Dedifferentiated amniotic fluid mesenchymal stem cell (primary cell): ENCODE measurements at regions not wholly inside any gene's neighbourhood (a gene's known extent, or its start where the extent isn't known, plus 50 kb on each side); places are given as distances from the start of the nearest gene placed in this dataset.

Experiments used
- DNase-seq: peaks from one replicate; pipeline ENCODE4 v3.0.0-alpha.2; 2016; ENCODE audit errors: extremely low spot score

DNA sequence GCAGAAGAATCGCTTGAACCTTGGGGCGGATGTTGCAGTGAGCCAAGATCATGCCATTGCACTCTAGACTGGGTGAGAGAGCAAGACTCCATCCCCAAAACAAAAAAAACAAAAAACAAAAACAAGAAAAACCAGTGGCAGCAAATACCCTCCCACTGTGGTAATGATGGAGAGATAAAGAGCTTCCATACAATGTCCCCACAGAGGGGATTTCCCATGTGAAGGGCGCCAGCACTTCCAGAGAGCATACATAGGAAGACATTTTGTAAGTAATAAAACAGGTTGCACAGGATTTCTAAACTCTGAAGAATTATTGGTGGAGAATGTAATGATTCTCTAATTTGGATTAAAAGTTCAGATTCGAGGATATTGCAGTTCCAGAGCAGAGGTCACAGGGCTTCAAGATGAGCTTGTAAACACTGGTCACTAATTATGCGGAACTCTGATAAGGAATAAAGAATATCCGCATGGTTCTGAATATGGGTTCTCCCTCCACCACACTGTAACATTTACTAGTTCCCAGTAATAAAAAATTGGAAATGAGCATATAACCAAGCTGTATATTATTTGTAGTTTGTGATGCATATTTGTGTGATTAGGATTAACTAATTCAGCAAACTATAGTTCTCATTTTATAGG, 290.1 kb upstream of the SLC10A2 start:
- DNase-seq, result no peak

DNA sequence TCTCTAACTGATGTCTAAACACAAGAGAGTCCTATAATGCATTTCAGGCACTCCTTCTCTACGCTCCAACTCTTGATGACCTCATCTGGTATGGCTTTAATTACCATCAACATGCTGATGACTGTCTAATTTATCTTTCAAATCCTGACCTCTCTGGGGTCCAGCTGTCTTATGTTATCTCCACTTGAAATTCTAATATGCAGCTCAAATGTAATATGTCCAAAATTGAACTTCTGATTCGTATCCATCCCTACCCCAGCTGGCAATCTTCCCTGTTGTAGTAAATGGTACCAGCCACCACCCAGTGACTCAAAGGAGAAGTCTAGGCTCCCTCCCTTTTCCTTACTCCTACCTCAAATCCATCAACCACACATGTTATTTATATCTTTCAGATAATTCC, 288.0 kb upstream of the SLC10A2 start:
- no peak for DNase-seq

DNA sequence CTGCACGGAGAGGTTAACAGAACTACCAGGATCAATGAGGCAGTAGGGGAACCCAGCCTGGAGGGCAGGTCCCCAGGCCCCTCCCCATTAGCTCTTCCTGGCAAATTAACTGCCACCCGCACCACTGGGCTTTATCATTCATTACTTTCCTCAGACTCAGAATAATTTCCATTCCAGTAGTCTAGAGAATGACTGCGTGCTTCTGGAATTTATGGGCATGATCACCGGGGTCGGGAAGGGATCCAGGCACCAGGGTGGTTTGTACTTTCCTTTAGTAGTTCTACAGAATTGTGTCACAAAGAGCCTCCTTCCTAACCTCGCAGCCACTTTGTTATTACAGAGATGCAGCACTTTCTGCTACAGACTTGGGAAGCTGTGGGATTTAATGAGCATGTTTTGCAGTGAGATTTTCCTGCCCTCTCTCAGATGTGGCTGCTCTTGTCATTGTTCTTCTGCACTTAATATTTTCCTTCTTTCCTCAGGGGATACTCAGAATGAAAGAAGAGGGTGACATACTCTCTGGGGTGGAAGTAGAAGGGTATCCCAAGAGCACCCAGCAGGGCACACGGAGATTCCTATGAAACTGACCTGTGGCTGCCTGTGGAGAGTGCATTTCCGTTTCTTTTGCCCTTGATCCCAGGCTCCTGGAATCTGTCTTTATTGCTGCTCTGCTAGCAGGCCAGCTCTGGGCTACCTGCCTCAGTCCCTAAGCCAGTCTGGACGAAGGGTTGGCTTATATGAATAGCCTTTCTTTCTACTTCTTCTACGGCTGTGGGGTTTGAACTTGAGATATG, 285.0 kb upstream of the SLC10A2 start:
- no peak for DNase-seq

DNA sequence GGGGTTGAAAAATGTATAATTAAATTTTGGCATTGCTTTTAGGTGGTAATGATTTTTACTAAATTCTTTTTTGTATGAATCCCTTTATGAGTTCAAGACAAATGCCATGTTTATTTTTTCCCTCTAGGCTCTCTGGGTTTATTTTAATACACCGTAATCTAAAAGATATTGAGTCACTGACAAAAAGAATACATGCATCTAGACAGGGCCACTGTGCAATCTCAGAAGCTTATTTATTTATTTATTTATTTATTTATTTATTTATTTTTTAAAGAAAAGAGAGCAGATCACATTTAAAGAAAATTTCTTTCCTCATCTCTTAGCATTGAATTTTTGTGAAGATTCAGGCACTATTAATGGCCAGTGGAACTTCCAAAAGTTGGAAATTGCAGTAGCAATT, 283.9 kb upstream of the SLC10A2 start:
- DNase-seq, result no peak

DNA sequence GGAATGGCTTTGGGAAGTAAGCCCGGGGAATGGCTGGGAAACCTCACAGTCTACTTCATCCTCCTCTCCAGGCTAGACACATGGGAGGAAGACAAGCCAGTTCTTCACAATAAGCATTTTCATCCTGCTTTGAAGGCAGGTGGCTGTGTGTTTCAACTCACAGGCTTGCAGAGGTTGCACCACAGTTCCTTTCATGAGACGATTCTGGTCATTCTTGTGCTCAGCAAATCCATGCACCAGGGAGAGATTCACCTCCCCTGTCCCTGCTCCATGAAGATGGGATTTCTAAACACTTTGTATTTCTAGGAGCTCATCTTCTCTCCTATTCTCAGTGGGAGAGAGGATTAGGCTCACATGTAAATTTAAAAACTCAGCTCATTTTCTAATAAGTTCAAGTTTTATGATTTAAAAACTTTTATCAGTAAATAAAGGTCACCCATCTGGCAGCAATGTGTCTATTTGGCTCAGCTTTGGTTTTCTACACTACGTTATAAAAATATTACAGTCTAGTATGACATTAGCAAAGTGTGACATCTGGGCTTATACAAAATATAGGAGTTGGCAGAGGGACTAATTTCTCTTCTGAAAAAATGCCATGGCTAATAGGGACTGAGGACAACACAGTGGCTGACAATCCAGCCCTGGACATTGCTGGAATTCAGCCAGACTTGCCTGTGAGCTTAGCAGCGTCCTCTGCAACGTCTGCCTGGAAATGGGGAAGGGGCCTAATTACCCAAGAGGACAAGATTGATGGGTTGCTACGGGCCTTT, 283.2 kb upstream of the SLC10A2 start:
- no peak for DNase-seq

DNA sequence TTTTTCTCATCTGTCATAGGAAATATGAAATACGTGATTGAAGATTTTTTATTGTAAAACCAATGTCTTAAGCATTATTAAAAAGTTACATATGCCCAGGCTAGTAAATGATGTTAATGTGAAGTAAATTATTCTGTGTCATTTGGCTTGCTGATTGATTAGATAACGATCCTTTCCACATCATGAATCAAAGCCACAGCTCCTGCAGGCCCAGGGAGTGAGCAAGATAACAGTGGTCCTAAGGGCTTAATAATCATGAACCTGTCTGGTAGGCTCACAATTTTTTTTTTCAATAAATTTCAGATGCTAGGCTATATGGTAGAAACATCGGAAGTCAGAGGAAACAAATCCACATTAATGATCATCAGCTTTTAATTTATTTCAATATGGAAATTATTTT, 269.0 kb upstream of the SLC10A2 start:
- DNase-seq, result no peak

DNA sequence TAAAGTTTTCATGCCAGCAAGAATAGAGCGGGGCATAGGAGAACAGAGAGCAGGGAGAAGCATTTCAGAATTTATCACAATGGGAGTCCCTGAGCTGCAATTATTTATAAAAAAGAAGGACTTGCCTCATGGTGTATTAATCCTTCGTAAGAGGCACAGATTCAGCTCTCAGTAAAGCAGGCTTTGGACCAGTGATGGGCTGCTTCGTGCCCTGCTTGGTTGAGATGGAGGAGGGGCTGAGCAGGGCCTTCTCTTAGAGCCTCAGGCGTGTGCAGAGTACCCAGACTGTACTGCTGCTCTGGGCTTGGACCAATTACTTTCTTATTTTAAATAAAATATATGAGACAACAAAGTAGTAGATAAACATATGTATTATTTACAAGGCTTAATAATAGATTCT, 265.7 kb upstream of the SLC10A2 start:
- no peak for DNase-seq

DNA sequence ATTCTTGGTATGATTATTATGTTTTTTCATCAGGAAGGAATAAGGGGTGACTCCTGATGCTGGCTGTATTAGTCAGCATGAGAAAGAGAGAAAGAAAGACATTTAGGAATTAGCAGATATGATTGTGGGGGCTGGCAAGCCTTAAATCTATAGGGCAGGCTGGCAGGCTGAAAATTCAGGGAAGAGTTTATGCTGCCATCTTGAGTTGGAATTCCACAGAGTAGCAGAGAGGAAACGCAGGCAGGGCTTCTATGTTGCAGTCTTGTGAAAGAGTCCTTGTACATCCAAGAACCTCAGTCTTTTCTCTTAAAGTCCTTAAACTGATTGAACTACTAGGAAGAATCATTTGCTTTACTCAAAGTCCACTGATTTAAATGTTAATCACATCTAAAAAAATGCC, 262.7 kb upstream of the SLC10A2 start:
- no peak for DNase-seq

DNA sequence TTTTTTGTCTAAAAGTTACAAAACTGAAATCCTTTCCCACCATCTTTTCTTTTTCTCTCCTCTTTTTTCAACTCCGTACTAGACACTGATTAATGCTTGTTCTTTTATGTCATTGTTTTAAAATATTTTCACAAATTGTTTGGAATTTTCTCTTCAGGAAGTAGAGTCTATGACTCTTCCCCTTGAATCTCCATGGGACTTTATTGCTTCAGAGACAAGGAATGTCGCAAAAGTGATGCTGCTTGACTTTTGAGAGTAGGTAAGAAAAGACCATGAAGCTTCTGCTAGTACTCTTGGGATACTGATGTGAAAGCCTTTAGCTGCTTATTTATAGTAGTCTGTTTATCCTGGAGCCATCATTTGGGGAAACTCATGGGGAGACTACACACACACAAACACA, 260.1 kb upstream of the SLC10A2 start:
- DNase-seq, result no peak

DNA sequence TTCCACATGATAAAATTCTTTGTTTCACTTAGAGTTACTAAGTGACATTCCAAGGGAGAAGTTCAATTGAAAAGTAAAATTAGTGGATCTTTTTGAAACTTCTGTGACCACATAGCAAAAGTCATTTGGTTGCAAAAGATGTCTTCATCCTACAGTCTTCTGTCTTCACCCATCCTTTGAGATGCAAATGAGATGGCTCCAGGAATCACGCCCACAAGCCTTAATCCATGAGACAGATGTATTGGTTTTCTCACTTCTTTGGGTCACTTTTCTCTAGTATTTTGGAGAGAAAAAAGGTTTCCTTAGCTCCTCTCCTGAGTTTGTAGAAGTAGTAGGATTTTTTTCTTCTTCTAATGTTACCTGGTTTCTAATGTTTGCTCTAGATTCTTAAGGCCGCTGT, 259.5 kb upstream of the SLC10A2 start:
- no peak for DNase-seq

DNA sequence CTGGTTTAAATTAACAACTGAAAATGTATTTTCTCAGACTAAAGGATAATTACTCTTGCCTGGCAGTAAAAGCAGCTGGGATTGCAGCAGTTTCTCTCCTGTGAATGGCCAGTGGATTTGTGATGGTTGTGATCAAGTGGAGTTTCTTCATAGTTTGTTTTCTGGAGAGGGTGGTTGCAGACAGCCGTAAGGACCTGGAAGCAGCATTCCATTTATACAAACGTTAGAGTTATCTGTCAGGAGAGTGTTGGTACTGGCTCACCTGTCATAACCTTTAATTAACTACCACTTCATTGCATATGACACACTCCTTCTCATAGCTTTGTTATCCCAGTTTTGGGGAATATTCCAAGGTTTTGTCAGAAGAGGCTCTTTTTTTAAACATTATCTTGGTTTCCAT, 258.4 kb upstream of the SLC10A2 start:
- no peak for DNase-seq

DNA sequence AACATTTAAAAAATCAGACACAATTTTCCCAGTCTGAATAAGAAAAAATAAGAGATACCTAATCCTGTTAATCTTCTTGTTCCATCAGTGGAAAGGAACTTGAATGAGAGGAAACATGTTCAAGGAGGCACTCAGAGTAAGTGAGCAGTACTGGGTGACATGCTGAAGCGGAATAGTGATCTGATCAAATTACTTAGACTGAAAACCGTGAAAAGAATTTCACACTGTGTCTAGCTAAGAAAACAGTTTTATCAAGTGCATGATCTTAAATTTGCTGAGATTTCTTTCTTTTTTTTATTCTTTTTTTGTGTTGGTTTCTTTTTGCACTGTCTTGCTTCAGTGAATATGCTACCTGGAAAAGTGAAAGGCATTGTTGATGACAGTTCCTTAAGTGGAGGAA, 249.5 kb upstream of the SLC10A2 start:
- DNase-seq, result no peak

DNA sequence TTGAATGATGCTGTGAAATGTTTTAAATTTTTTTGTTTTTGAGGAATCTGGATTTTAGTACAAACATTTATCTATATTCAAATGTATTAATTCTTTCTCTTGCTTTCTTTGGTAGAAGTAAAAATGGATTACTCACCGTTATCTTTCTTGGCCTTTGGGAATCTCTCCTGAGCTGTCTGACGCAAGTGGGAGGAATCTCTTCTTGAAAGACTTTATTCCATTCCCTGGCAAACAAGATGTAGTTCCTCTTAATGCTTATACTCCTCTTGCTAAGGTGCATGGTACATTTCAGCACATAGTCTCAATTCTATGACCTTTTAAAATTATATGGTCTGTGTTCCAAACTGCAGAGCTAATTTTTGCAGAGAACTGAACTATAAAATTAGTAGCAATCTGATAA, 246.2 kb upstream of the SLC10A2 start:
- DNase-seq, result no peak

DNA sequence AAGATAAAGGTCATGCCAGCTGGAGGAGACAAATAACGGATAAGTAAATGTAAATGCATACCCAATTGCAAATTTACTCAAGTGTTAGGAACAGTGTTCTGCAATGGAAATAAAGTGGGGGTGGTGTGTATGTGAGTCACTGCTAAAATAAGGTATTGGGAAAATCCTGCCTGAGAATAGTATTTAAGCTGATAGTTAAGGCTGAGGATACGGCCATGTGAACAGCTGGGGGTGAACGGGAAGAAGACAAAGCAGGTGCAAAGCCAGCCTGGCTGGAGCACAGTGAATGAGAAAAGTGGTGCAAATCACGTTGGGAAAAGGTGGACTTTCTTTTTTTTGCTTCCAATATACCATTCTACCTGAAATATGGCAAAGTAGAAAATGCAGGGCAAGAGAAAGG, 242.4 kb upstream of the SLC10A2 start:
- DNase-seq, result no peak

DNA sequence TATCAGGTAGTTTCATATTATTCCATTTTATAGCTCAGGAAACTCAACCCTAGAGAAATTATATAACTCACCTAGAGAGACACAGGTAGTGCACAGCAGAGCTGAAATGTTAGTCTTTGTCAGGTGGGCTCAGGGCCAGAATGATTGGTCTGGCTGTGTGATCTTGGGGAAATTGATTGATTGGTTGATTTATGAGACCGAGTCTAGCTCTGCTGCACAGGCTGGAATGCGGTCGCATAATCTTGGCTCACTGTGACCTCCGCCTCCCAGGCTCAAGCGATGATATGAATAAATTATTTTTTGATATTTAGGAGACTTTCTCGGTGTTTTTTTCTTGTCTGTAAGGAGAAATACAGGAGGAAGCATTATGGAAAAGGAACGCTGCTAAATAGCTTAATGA, 239.9 kb upstream of the SLC10A2 start:
- DNase-seq, result no peak

DNA sequence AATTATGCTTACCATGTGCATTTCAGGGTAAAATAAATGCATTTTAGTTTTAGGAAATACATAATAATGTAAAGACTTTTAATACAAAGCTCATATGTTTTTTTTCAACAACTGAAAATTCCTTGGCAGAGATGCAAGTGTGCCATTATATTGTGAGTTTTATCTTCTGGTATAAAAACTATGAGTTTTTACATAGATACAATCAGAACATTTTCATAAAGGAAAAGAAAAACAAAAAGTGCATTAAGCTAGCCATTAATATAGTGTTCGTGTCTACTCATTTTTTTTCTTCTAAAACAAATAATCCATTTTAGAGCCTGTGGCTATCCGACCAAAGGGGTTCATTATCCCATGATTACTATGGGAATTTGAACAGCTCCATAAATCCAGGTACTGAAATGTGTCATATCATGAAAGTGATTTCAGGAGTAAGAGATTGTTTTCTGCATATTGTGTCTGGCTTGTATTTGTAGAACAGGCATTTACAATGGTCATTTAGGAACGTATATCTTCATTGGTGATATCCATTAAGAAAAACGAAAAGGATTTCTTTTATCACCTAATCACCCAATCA, 236.9 kb upstream of the SLC10A2 start:
- no peak for DNase-seq

DNA sequence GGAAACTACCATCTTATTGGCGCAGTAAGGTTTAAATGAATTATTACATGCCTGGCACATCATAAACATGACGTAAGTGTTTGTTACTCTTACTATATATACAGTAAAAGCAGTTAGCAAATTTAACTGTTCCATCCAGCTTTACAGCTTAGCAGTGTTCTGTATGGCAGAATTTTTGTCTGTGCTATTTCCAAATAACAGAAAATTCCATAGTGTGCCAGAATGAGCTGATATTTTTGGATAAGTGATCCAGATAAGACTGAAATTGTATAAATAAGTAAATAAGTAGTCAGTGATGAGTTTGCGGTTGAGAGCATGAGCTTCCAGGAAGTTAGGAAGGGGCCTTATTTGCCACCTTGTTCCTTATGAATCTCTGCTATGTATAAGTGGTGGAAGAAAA, 236.5 kb upstream of the SLC10A2 start:
- DNase-seq, result no peak

DNA sequence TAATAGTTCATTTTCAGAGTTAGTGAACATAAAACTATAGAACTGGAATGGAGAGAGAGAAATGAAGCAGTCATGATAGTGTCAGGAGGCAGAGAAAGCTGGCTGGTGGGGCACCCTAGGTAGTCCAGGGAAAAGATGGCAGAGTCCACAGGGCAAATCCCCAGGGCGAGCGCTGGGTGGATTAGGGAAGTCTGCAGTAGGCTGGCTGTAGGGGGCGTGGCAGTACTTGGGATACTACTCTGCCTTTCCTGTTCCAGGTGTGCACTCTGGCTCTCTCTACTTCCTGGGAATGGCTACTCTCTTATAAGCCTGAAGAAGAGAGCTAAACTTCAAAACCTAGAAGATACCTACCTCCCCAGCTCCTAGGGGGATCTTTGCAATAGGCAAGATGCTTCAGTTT, 232.9 kb upstream of the SLC10A2 start:
- no peak for DNase-seq

DNA sequence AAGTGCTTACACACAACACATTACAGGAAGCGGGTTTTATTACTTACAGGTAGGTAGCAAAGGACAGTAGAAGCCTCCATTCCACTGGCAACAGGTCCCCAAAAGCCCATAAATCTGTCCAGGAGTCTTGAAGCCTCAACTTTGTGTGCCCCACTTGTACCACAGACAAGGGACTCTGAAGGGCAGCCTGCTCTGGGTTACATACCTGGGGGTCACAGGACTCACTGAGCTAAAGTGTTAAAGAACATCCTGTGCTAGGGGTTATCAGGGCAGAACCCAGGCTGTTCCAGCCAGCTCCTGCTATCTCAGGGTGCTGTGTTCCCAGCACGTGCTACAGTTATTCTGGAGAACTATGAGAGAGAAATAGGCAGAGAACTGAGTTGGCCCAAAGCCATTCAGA, 230.9 kb upstream of the SLC10A2 start:
- DNase-seq, result no peak

DNA sequence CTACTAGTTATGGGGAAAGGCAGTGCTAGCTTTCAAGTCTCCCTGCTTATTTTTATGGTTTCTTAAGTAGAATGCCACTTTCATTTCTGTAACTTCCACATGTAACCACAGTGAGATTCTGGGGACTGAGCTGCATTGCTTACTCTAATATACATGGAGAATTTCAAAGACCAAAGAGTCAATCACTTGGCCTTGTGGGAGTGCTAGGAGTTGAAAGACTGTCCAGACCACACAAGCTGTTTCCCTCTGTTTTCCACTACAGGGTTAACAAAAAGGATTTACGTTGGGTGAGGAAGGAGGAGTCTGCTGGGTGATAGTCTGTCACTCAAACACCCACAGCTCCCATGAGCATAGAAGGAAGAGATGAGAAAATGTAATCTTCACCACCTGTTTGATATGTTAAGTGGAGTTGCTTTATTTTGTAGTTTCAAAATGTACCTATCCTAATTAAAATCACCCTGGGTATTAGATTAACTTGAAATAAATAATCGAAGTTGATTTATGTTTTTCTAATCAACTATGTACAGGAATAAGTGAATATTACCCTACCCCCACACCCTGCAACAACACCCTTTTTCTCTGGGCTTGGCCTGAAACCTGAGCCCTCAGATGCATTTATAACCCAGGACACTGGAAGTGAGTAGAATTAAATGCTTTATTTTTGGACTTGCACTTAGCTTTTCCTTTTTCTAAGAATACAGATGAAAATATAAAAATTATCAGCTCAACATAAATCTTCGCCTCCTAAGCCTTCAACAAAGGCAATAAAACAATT, 225.8 kb upstream of the SLC10A2 start:
- DNase-seq, result no peak

DNA sequence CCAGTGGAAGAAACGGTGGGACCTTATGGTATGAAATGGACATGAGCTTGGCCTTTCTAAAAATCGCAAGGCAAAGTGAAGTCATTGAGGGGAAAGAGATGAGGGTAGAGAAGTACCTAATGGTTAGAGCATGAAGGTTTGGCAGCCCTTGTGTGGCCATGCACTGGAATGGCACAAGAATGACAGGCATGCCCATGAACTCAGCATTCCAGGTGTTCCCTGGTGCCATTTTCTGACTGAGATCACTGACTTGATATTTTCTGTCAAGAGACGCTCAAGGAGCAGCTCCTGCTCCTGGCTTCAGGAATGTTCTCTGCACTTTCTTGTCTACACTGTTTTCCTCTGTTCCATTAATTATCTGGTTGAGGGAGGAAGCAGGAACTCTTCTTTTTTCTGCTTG, 225.0 kb upstream of the SLC10A2 start:
- DNase-seq, result no peak

DNA sequence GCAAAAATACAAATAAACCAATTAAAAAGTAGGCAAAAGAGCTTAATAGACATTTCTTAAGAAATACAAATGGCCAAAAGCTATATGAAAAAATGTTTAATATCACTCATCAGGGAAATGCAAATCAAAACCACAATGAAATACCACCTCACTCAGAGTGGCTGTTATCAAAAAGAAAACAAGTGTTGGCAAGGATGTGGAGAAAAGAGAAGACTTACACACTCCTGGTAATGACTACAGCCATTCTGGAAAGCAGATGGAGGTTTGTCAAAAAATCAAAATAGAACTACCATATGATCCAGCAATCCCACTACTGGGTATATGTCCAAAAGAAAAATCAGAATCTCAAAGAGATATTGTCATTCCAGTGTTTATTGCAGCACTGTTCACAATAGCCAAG, 223.5 kb upstream of the SLC10A2 start:
- DNase-seq, result no peak
